A673 (cell line): ENCODE measurements at regions not wholly inside any gene's neighbourhood (a gene's known extent, or its start where the extent isn't known, plus 50 kb on each side); places are given as distances from the start of the nearest gene placed in this dataset.

ENCODE experiments used
- EZH2 ChIP-seq: fragments of 200-600 bp; sonication (generic); IDR thresholded peaks from 2 replicates; pipeline ENCODE4 v1.6.1; 2017; ENCODE audit warnings: borderline replicate concordance, low read depth, mild to moderate bottlenecking, mixed read lengths, antibody characterized with exemption, low read length; ENCODE audit not compliant: poor library complexity, severe bottlenecking
- TF ChIP-seq, protein P1 (sequence below): fragments of 300-800, 200-600 bp; sonication (generic); conservative IDR thresholded peaks from 2 replicates; pipeline ENCODE4 v1.5.1; 2017; ENCODE audit warnings: low read depth, mild to moderate bottlenecking, antibody characterized with exemption, low read length, moderate library complexity, mixed read lengths

GRCh38 chr1:95806171-95806570 is 572.2 kb downstream of the RWDD3 start:
- TF ChIP-seq, protein P1, sequence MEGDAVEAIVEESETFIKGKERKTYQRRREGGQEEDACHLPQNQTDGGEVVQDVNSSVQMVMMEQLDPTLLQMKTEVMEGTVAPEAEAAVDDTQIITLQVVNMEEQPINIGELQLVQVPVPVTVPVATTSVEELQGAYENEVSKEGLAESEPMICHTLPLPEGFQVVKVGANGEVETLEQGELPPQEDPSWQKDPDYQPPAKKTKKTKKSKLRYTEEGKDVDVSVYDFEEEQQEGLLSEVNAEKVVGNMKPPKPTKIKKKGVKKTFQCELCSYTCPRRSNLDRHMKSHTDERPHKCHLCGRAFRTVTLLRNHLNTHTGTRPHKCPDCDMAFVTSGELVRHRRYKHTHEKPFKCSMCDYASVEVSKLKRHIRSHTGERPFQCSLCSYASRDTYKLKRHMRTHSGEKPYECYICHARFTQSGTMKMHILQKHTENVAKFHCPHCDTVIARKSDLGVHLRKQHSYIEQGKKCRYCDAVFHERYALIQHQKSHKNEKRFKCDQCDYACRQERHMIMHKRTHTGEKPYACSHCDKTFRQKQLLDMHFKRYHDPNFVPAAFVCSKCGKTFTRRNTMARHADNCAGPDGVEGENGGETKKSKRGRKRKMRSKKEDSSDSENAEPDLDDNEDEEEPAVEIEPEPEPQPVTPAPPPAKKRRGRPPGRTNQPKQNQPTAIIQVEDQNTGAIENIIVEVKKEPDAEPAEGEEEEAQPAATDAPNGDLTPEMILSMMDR = no peak
- TF ChIP-seq EZH2 = no peak
